ENCODE measurements at regions not wholly inside any gene's neighbourhood (a gene's known extent, or its start where the extent isn't known, plus 50 kb on each side); places are given as distances from the start of the nearest gene placed in this dataset.

GRCh38 chr7:36071605-36072004 is 81.4 kb upstream of the EEPD1 start:
- WGBS (ENCODE audit: low lambda C conversion rate) = 95% methylated on average over 1 of the region's 1 CpG
- Histone ChIP-seq H3K79me2 (ENCODE audit: insufficient read depth) (no peaks in the 10 kb centered on the region), H3K27ac (ENCODE audit: low read depth in 2 of 2, low read length in 1 of 2) (no peak overlapping the region), H3K36me3 (replicated peaks in 1 of 2; ENCODE audit: control insufficient read depth in 1 of 2, insufficient read depth in 2 of 2, low read length in 1 of 2) (no peaks in the 10 kb centered on the region), H3F3A (replicated peaks; ENCODE audit: insufficient read depth) (no peaks in the 10 kb centered on the region), H3K4me3 (ENCODE audit: low read depth in 2 of 2, low read length in 1 of 2) (no peak overlapping the region), H2AFZ (ENCODE audit: low read depth) (no peak overlapping the region), H3K9me3 (no peaks in the 10 kb centered on the region), H4K20me1 (ENCODE audit: insufficient read depth) (no peaks in the 10 kb centered on the region), H3K9ac (no peak overlapping the region), H3K27me3 (ENCODE audit: insufficient read depth) (no peaks in the 10 kb centered on the region), H3K4me2 (no peak overlapping the region), H3K4me1 (ENCODE audit: control insufficient read depth in 1 of 2, insufficient read depth in 2 of 2, low read depth in 1 of 2, low read length in 1 of 2) (no peaks in the 10 kb centered on the region), H3K9me2 (no peaks in the 10 kb centered on the region)
- ChIA-PET CTCF (no interaction called here), POLR2A (no interaction called here)
- DNase-seq = no peak
- TF ChIP-seq SMC3 (IDR thresholded peaks at IDR 0.05; ENCODE audit: low read depth, low read length) (no peak), FOXM1 (IDR thresholded peaks at IDR 0.05; ENCODE audit: low read depth) (no peak), SIN3A (IDR thresholded peaks at IDR 0.05; ENCODE audit: borderline replicate concordance, low read depth, low read length) (no peak), JUND (IDR thresholded peaks at IDR 0.05) (no peak), POLR2AphosphoS5 (IDR thresholded peaks at IDR 0.05; ENCODE audit: low read depth, low read length) (no peak), RFX5 (IDR thresholded peaks at IDR 0.05; ENCODE audit: low read length) (no peak), GABPA (IDR thresholded peaks at IDR 0.05; ENCODE audit: low read depth) (no peak)

GRCh38 chr7:36072620-36073019 is 80.4 kb upstream of the EEPD1 start:
- Histone ChIP-seq H3K27me3 (ENCODE audit: insufficient read depth) (no peaks in the 10 kb centered on the region), H3K9ac (no peak overlapping the region), H3K9me2 (no peaks in the 10 kb centered on the region), H2AFZ (ENCODE audit: low read depth) (no peak overlapping the region), H3K36me3 (replicated peaks in 1 of 2; ENCODE audit: control insufficient read depth in 1 of 2, insufficient read depth in 2 of 2, low read length in 1 of 2) (no peaks in the 10 kb centered on the region), H3K4me2 (no peak overlapping the region), H3K9me3 (no peaks in the 10 kb centered on the region), H3K4me1 (ENCODE audit: control insufficient read depth in 1 of 2, insufficient read depth in 2 of 2, low read depth in 1 of 2, low read length in 1 of 2) (no peaks in the 10 kb centered on the region), H3F3A (replicated peaks; ENCODE audit: insufficient read depth) (no peaks in the 10 kb centered on the region), H3K27ac (ENCODE audit: low read depth in 2 of 2, low read length in 1 of 2) (no peak overlapping the region), H4K20me1 (ENCODE audit: insufficient read depth) (no peaks in the 10 kb centered on the region), H3K4me3 (ENCODE audit: low read depth in 2 of 2, low read length in 1 of 2) (no peak overlapping the region), H3K79me2 (ENCODE audit: insufficient read depth) (no peaks in the 10 kb centered on the region)
- no peak for DNase-seq
- WGBS (ENCODE audit: low lambda C conversion rate) = 70% methylated on average over 4 of the region's 4 CpGs
- CTCF ChIA-PET = no interaction called here
- POLR2A ChIA-PET = no interaction called here
- no peak for TF ChIP-seq ZBTB33 (IDR thresholded peaks at IDR 0.05; ENCODE audit: borderline replicate concordance, low read depth)
- TF ChIP-seq MAX (IDR thresholded peaks at IDR 0.05; ENCODE audit: low read depth) = no peak
- TF ChIP-seq TEAD4 (IDR thresholded peaks at IDR 0.05; ENCODE audit: borderline replicate concordance, insufficient read depth) = no peak
- no peak for TF ChIP-seq TCF12 (IDR thresholded peaks at IDR 0.05)
- no peak for TF ChIP-seq SMC3 (IDR thresholded peaks at IDR 0.05; ENCODE audit: low read depth, low read length)
- TF ChIP-seq RCOR1 (IDR thresholded peaks at IDR 0.05; ENCODE audit: low read length) = no peak
- TF ChIP-seq USF2 (IDR thresholded peaks at IDR 0.05; ENCODE audit: borderline replicate concordance, low read depth, low read length) = no peak
- no peak for TF ChIP-seq YY1 (IDR thresholded peaks at IDR 0.05; ENCODE audit: low read depth)

All from SK-N-SH (cell line).